H9 (cell line): ENCODE measurements at regions not wholly inside any gene's neighbourhood (a gene's known extent, or its start where the extent isn't known, plus 50 kb on each side); places are given as distances from the start of the nearest gene placed in this dataset.

Source experiments
- DNase-seq: peaks from one replicate; pipeline ENCODE4 v3.0.0-alpha.2; 2017
- H2AFZ ChIP-seq: one replicate; pipeline ENCODE4 v1.6.1; 2013; ENCODE audit warnings: mild to moderate bottlenecking, low read length, control low read depth, moderate library complexity
- H2AK5ac ChIP-seq: 2 replicates; pipeline ENCODE4 v1.6.1; 2013; ENCODE audit warnings: low read length, control low read depth, mixed read lengths; ENCODE audit not compliant: insufficient read length
- H2BK120ac ChIP-seq: one replicate; pipeline ENCODE4 v1.6.1; 2013; ENCODE audit warnings: low read depth, mild to moderate bottlenecking, low read length, control low read depth, inconsistent platforms; ENCODE audit not compliant: poor library complexity, severe bottlenecking
- H2BK12ac ChIP-seq: 2 replicates; pipeline ENCODE4 v1.6.1; 2013; ENCODE audit warnings: low read length, control low read depth, mixed read lengths, low read depth; ENCODE audit not compliant: insufficient read length
- H2BK15ac ChIP-seq: 2 replicates; pipeline ENCODE4 v1.6.1; 2013; ENCODE audit warnings: low read depth, low read length, control low read depth
- H2BK20ac ChIP-seq: one replicate; pipeline ENCODE4 v1.6.1; 2013; ENCODE audit warnings: low read depth, mild to moderate bottlenecking, low read length, control low read depth, inconsistent platforms; ENCODE audit not compliant: poor library complexity, severe bottlenecking
- H2BK5ac ChIP-seq: 2 replicates; pipeline ENCODE4 v1.6.1; 2013; ENCODE audit warnings: low read length, control low read depth, mixed read lengths; ENCODE audit not compliant: insufficient read length
- H3K14ac ChIP-seq: 2 replicates; pipeline ENCODE4 v1.6.1; 2013; ENCODE audit warnings: low read length, control low read depth; ENCODE audit not compliant: insufficient read depth
- H3K18ac ChIP-seq: 2 replicates; pipeline ENCODE4 v1.6.1; 2013; ENCODE audit warnings: low read depth, mild to moderate bottlenecking, mixed read lengths, low read length, control low read depth; ENCODE audit not compliant: insufficient read length
- H3K23ac ChIP-seq: 2 replicates; pipeline ENCODE4 v1.6.1; 2013; ENCODE audit warnings: low read length, control low read depth, mixed read lengths, low read depth; ENCODE audit not compliant: insufficient read length
- H3K23me2 ChIP-seq: 2 replicates; pipeline ENCODE4 v1.6.1; 2013; ENCODE audit warnings: low read depth, mild to moderate bottlenecking, mixed read lengths, low read length, control low read depth; ENCODE audit not compliant: insufficient read length, poor library complexity, severe bottlenecking
- H3K27ac ChIP-seq: 2 replicates; pipeline ENCODE4 v1.5.1; 2013; ENCODE audit warnings: low read length, control low read depth, mixed read lengths, low read depth; ENCODE audit not compliant: insufficient read length
- H3K27me3 ChIP-seq: 2 replicates; pipeline ENCODE4 v1.6.1; 2013; ENCODE audit warnings: low read length, control low read depth, inconsistent platforms; ENCODE audit not compliant: insufficient read depth
- H3K4ac ChIP-seq: 2 replicates; pipeline ENCODE4 v1.6.1; 2013; ENCODE audit warnings: low read depth, mild to moderate bottlenecking, control low read depth, inconsistent platforms, low read length, moderate library complexity
- H3K4me1 ChIP-seq: 2 replicates; pipeline ENCODE4 v1.6.1; 2013; ENCODE audit warnings: low read length, control low read depth, inconsistent platforms; ENCODE audit not compliant: insufficient read depth
- H3K4me2 ChIP-seq: 2 replicates; pipeline ENCODE4 v1.6.1; 2013; ENCODE audit warnings: low read length, control low read depth, mixed read lengths; ENCODE audit not compliant: insufficient read length, insufficient read depth
- H3K56ac ChIP-seq: 2 replicates; pipeline ENCODE4 v1.6.1; 2013; ENCODE audit warnings: low read depth, mild to moderate bottlenecking, mixed read lengths, low read length, control low read depth; ENCODE audit not compliant: insufficient read length
- H3K79me1 ChIP-seq: 2 replicates; pipeline ENCODE4 v1.6.1; 2013; ENCODE audit warnings: low read depth, mild to moderate bottlenecking, moderate library complexity, low read length, control low read depth, inconsistent platforms; ENCODE audit not compliant: insufficient read depth, poor library complexity, severe bottlenecking
- H3K79me2 ChIP-seq: 2 replicates; pipeline ENCODE4 v1.6.1; 2013; ENCODE audit warnings: low read length, control low read depth, inconsistent platforms; ENCODE audit not compliant: insufficient read depth
- H3K9ac ChIP-seq: 2 replicates; pipeline ENCODE4 v1.6.1; 2013; ENCODE audit warnings: low read length, control low read depth, mixed read lengths; ENCODE audit not compliant: insufficient read length; ENCODE audit errors: extremely low read depth
- H3K9me3 ChIP-seq: one replicate; pipeline ENCODE4 v1.6.1; 2013; ENCODE audit warnings: low read depth, low read length, inconsistent platforms; ENCODE audit not compliant: control insufficient read depth
- H3T11ph ChIP-seq: one replicate; pipeline ENCODE4 v1.6.1; 2013; ENCODE audit warnings: mild to moderate bottlenecking, low read length, control low read depth, inconsistent platforms
- H4K20me1 ChIP-seq: one replicate; pipeline ENCODE4 v1.6.1; 2013; ENCODE audit not compliant: control insufficient read depth, insufficient read length, insufficient read depth
- H4K5ac ChIP-seq: 2 replicates; pipeline ENCODE4 v1.6.1; 2013; ENCODE audit warnings: low read depth, mild to moderate bottlenecking, mixed read lengths, low read length, control low read depth; ENCODE audit not compliant: insufficient read length
- H4K8ac ChIP-seq: replicated peaks from 2 replicates; pipeline ENCODE4 v1.6.1; 2013; ENCODE audit warnings: low read length, control low read depth, mixed read lengths, low read depth; ENCODE audit not compliant: insufficient read length
- H4K91ac ChIP-seq: 2 replicates; pipeline ENCODE4 v1.6.1; 2013; ENCODE audit warnings: low read depth, mild to moderate bottlenecking, moderate library complexity, mixed read lengths, low read length, control low read depth; ENCODE audit not compliant: insufficient read length
- H3K27ac Mint-ChIP-seq, 3 experiments: 2 replicates in 2 of 3; 3 replicates in 1 of 3; pipeline ENCODE4 v1.8.0; 2020 to 2021; ENCODE audit warnings: mixed read lengths in 3 of 3, mild to moderate bottlenecking in 1 of 3, moderate library complexity in 1 of 3
- H3K27me3 Mint-ChIP-seq: 2 replicates; pipeline ENCODE4 v1.8.0; 2021; ENCODE audit warnings: low read depth, mild to moderate bottlenecking, moderate library complexity, mixed read lengths
- H3K36me3 Mint-ChIP-seq, 3 experiments: 2 replicates in 2 of 3; 3 replicates in 1 of 3; pipeline ENCODE4 v1.8.0; 2020 to 2021; ENCODE audit warnings: low read depth in 3 of 3, mixed read lengths in 3 of 3; ENCODE audit not compliant: insufficient read depth in 1 of 3
- H3K4me1 Mint-ChIP-seq, 2 experiments: 2 replicates each; pipeline ENCODE4 v1.8.0; 2020; ENCODE audit warnings: mixed read lengths in 2 of 2
- H3K4me3 Mint-ChIP-seq, 2 experiments: 2 replicates in 1 of 2; 3 replicates in 1 of 2; pipeline ENCODE4 v1.8.0; 2020 to 2021; ENCODE audit warnings: mild to moderate bottlenecking in 2 of 2, mixed read lengths in 2 of 2, moderate library complexity in 1 of 2
- H3K9me3 Mint-ChIP-seq, 2 experiments: 2 replicates in 1 of 2; 3 replicates in 1 of 2; pipeline ENCODE4 v1.8.0; 2020; ENCODE audit warnings: mild to moderate bottlenecking in 2 of 2, mixed read lengths in 2 of 2, moderate library complexity in 1 of 2
- WGBS: extraction: QIAGEN DNeasy Blood & Tissue Kit; methylation state at CpG from one replicate; pipeline ENCODE4 v1.1.7; 2013; ENCODE audit warnings: missing lambda C conversion rate, low lambda C conversion rate, mixed read lengths; ENCODE audit not compliant: insufficient read length; ENCODE audit errors: extremely low coverage; 5-methylcytosine and 5-hydroxymethylcytosine counted together
- TF ChIP-seq, protein P1 (sequence below): fragments of 200-600 bp; sonication (generic); conservative IDR thresholded peaks from 3 replicates; pipeline ENCODE4 v1.8.0; 2021; ENCODE audit warnings: antibody characterized with exemption, mild to moderate bottlenecking

DNA sequence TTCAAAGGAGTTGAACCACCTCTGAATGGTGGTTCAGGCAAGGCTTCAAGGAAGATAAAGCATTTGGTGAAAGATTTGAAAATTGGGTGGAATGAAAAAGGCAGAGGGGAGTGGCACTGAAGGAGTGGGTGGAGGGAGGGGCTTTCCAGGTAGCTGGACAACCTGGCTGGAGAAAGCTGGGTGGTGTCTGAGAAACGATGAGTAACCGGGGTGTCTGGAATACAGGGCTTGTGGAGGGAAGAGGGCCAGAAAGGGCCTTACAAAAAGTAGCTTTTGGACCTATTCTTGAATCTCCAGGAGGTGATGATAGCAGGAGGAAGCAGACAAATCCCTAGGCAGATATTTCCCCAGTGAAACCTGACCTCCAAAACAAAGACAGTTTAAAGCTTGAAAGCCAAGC, 99.3 kb downstream of the RASSF10 start:
- no peaks in the 10 kb centered on the region for H3K9me3 ChIP-seq
- H3T11ph ChIP-seq: no peak overlapping the region
- WGBS: no CpG with 5 or more reads among the region's 2 CpGs
- no peaks in the 10 kb centered on the region for H3K23me2 ChIP-seq
- H4K8ac ChIP-seq: no peak overlapping the region
- H3K27me3 Mint-ChIP-seq: peaks cover 2% of the 10 kb centered on the region; the same call in 1 of the 2 replicates
- no peak overlapping the region for H3K9ac ChIP-seq
- no peak overlapping the region for H4K5ac ChIP-seq
- H2BK20ac ChIP-seq: no peak overlapping the region
- H3K18ac ChIP-seq: no peak overlapping the region
- no peak overlapping the region for H3K4ac ChIP-seq
- no peak overlapping the region for H3K14ac ChIP-seq
- no peak for DNase-seq
- H2AK5ac ChIP-seq: no peak overlapping the region
- H3K27me3 ChIP-seq: no peaks in the 10 kb centered on the region
- H3K4me1 Mint-ChIP-seq: peaks cover 36 to 50% of the 10 kb centered on the region in 2 experiments
- TF ChIP-seq, protein P1, sequence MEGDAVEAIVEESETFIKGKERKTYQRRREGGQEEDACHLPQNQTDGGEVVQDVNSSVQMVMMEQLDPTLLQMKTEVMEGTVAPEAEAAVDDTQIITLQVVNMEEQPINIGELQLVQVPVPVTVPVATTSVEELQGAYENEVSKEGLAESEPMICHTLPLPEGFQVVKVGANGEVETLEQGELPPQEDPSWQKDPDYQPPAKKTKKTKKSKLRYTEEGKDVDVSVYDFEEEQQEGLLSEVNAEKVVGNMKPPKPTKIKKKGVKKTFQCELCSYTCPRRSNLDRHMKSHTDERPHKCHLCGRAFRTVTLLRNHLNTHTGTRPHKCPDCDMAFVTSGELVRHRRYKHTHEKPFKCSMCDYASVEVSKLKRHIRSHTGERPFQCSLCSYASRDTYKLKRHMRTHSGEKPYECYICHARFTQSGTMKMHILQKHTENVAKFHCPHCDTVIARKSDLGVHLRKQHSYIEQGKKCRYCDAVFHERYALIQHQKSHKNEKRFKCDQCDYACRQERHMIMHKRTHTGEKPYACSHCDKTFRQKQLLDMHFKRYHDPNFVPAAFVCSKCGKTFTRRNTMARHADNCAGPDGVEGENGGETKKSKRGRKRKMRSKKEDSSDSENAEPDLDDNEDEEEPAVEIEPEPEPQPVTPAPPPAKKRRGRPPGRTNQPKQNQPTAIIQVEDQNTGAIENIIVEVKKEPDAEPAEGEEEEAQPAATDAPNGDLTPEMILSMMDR: no peak
- H3K27ac ChIP-seq: no peak overlapping the region
- H2BK120ac ChIP-seq: no peak overlapping the region
- no peaks in the 10 kb centered on the region; a peak in 1 of 7 replicates for H3K36me3 Mint-ChIP-seq
- no peak overlapping the region; a peak in 1 of 7 replicates for H3K27ac Mint-ChIP-seq
- H3K79me1 ChIP-seq: no peaks in the 10 kb centered on the region
- H4K20me1 ChIP-seq: no peaks in the 10 kb centered on the region
- no peaks in the 10 kb centered on the region; a peak in 1 of 5 replicates for H3K9me3 Mint-ChIP-seq
- H3K23ac ChIP-seq: no peak overlapping the region
- H2BK5ac ChIP-seq: no peak overlapping the region
- no peak overlapping the region for H2BK12ac ChIP-seq
- no peak overlapping the region for H3K4me2 ChIP-seq
- no peak overlapping the region for H3K56ac ChIP-seq
- no peak overlapping the region for H3K4me3 Mint-ChIP-seq
- H2AFZ ChIP-seq: no peak overlapping the region
- no peaks in the 10 kb centered on the region for H3K79me2 ChIP-seq
- H2BK15ac ChIP-seq: no peak overlapping the region
- H4K91ac ChIP-seq: no peak overlapping the region
- H3K4me1 ChIP-seq: no peaks in the 10 kb centered on the region
